MV-4-11 (cell line): ENCODE measurements at regions not wholly inside any gene's neighbourhood (a gene's known extent, or its start where the extent isn't known, plus 50 kb on each side); places are given as distances from the start of the nearest gene placed in this dataset.
"Not testable (repeated sequence)": the region's sequence is repeated elsewhere in the genome, so short reads cannot be mapped to it uniquely, and the experiment has no call there.

Source experiments
- DNase-seq: peaks from one replicate; lab custom pipeline; 2025; lab: John Stamatoyannopoulos, UW

GRCh38 chr6:137399881-137400443 is 94.2 kb downstream of the OLIG3 start:
- DNase-seq: no peak

GRCh38 chr6:137395316-137395715 is 98.9 kb downstream of the OLIG3 start:
- DNase-seq: no peak

- DNase-seq: no peak
Measured at GRCh38 chr6:137391061-137391814, 103.0 kb downstream of the OLIG3 start.

GRCh38 chr6:137390334-137390733 is 103.9 kb downstream of the OLIG3 start:
- peak; percentile 27 for DNase-seq

GRCh38 chr6:137389150-137389704 is 105.0 kb downstream of the OLIG3 start:
- peak; percentile 99 for DNase-seq

- DNase-seq: peak; percentile 11
Measured at GRCh38 chr6:137387096-137387764, 107.0 kb downstream of the OLIG3 start.

GRCh38 chr6:137383287-137383686 is 110.9 kb downstream of the OLIG3 start:
- DNase-seq: not testable (repeated sequence)

GRCh38 chr6:137378090-137378369 is 116.2 kb downstream of the OLIG3 start:
- DNase-seq: no peak

- no peak for DNase-seq
Measured at GRCh38 chr6:137373296-137373695, 120.9 kb downstream of the OLIG3 start.

GRCh38 chr6:137372532-137372931 is 121.7 kb downstream of the OLIG3 start:
- DNase-seq: no peak

- no peak for DNase-seq
Measured at GRCh38 chr6:137371634-137372016, 122.6 kb downstream of the OLIG3 start.

GRCh38 chr6:137370871-137371633 is 123.1 kb downstream of the OLIG3 start:
- DNase-seq: peak; percentile 87

GRCh38 chr6:137369136-137369535 is 125.1 kb downstream of the OLIG3 start:
- no peak for DNase-seq

- no peak for DNase-seq
Measured at GRCh38 chr6:137365707-137366437, 128.3 kb downstream of the OLIG3 start.

- no peak for DNase-seq
Measured at GRCh38 chr6:137363805-137364138, 130.4 kb downstream of the OLIG3 start.

- no peak for DNase-seq
Measured at GRCh38 chr6:137362878-137363804, 131.1 kb downstream of the OLIG3 start.

GRCh38 chr6:137361701-137362100 is 132.5 kb downstream of the OLIG3 start:
- DNase-seq: peak; percentile 65

- no peak for DNase-seq
Measured at GRCh38 chr6:137358273-137358672, 135.9 kb downstream of the OLIG3 start.

- DNase-seq: no peak
Measured at GRCh38 chr6:137357948-137358266, 136.3 kb downstream of the OLIG3 start.

- no peak for DNase-seq
Measured at GRCh38 chr6:137357263-137357947, 136.8 kb downstream of the OLIG3 start.
